C1 segment of cervical spinal cord (tissue), 14 donors: ENCODE measurements at regions not wholly inside any gene's neighbourhood (a gene's known extent, or its start where the extent isn't known, plus 50 kb on each side); places are given as distances from the start of the nearest gene placed in this dataset.
"Not testable (repeated sequence)": the region's sequence is repeated elsewhere in the genome, so short reads cannot be mapped to it uniquely, and the experiment has no call there.

Source experiments
- DNase-seq, 14 donors: peaks; one replicate each; lab custom pipeline; 2025; lab: John Stamatoyannopoulos, UW

DNA sequence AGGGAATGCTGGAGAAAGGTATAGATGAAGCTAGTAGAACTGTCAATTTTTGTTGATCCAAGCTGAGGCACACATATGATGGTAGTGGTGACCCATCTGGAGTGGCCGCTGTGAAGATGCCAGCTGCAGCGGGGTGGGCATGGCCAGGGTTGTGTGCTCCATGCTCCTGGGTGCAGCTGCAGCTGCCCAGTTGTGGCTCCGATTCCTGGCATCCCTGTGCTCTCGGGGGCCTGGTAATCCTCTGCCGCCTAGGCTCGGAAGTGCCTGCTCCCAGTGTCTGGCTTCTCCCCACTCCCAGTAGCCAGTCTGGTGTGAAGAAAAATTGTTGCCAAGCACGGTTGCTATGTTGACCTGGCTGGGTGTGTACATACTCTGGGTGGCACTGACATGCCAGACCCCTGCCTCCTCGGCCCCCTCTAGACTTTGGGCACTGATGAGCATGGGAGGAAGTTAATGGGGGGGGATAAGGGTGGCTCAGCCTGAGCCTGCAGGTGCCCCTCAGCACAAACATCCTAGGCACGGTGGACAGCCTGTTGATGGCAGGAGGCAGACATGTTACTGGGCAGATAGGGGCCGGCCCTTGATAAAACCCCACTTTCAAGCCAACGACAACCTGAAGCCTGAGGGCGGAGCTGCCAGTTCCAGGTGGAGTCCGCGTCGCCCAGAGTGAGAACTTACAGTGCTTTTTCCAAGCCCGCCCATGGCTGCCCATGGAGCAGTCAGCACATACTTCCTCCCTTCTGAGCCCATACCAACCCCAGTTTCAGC lies 1400.7 kb downstream of the PCDH9 start:
- no peak for DNase-seq

DNA sequence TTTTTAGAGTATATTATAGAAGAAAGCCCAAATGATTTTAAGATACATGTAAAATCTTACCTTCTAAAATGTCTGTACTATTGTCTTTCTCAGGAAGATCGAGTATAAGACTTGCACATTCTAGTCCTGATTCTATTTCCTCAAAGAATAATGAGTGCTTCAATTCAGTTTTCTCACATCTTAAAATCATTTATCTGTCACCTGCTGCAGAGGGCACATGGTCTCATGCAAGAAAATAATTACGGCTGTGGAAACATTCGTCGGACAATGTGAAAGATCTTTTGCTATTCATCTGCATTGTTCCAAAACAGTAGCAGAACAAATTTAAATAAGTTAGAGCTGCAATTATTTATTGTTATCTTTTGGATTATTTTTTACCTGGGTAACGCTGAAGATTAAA lies 1403.5 kb downstream of the PCDH9 start:
- no peak for DNase-seq

DNA sequence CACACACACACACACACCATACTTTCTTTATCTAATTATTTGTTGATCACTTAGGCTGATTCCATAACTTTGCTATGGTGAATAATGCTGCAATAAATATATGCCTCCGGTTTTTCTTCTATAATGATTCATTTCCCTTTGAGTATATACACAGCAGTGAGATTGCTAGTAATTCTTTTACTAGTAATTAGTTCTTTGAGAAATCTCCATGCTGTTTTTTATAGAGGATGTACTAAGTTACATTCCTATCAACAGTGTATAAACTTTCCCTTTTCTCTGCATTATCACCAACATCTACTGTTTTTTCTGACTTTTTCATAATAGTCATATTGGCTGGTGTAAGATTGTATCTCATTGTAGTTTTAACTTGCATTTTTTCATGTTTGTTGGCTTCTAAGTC lies 1405.1 kb downstream of the PCDH9 start:
- no peak for DNase-seq

DNA sequence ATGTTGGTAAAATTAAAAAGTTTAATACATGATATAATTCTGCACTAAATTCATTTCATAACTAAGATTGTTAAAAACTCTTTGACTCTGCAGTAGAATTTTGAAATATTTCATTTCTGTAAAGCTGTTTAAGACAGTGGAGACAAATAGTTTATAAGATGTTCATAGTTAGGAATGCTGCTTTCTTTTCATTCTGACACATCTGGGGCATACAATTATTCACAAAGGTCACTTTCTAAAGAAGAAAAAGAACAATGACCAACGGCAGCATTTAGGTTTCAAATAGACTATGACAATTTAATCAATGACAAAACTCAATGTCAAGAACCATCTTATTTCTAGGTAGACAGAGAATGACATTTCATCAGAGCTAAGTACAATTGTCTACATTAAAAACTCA lies 1422.1 kb downstream of the PCDH9 start:
- DNase-seq = no peak

DNA sequence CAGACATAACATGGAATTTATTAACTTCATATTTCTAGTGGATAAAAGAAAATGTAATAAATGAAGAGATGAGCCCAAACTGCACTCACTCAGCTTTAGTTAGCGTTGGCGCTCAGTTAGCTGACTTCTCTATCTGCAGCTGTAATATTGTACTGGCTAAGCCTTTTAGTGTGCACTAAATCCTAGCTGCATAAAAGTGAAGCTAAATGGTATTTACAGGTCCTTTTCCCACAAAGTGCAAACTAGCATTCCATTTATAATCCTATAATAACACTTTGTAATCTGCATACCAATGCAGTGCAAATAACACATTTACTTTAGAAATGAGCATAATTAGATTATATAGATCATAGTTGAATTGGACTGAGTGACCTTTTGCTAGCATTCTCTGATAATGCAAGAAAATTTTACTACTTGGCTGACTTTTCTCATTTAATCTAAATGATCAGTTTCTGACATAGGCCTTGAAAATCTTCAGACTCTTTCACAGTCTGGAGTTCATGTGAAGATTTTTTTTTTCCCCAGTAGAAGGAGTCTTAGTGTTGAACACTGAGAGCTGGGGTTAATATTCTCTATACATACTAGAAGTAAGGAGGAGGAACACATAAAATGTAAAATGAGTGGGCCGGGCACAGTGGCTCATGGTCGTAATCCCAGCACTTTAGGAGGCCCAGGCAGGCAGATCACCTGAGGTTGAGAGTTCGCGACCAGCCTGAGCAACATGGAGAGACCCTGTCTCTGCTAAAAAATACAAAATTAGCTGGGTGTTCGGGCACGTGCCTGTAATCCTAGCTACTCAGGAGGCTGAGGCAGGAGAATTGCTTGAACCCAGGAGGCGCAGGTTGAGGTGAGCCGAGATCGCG lies 1426.4 kb downstream of the PCDH9 start:
- DNase-seq = no peak

DNA sequence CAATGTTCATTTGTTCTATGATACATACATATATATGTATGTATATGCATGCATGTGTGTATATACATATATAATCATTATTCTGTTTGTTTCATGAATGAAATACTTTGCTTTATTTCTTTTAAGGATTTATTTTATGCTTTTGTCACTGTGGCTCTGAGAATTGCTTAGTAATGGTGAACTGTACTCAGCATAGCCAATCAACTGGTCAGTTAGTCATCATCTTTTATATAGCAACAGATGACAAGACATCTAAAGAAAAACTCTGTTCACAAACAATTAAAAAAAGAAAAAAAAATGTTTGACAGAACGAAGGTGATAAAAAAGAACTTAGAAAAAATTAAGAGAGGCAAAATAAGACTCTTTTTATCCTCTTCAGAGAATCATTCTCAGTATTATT lies 1440.3 kb downstream of the PCDH9 start:
- no peak for DNase-seq

DNA sequence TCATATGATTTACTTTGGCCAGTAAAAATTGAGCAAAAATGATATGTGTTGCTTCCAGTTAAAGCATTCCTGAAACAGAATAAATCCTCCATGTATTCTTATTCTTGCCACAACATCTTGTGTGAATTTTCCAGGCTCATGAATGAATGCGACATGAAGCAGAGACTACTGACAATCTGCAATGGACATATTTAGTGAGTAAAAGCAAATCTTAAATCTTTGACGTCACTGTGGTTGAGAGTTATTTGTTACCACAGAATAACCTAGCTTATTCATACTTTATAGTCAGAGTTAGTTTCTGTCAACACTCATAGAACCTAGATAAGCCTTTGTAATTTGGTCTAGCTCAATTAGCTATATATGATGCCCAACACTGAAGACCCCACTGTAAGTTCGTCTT lies 1443.1 kb downstream of the PCDH9 start:
- no peak for DNase-seq

DNA sequence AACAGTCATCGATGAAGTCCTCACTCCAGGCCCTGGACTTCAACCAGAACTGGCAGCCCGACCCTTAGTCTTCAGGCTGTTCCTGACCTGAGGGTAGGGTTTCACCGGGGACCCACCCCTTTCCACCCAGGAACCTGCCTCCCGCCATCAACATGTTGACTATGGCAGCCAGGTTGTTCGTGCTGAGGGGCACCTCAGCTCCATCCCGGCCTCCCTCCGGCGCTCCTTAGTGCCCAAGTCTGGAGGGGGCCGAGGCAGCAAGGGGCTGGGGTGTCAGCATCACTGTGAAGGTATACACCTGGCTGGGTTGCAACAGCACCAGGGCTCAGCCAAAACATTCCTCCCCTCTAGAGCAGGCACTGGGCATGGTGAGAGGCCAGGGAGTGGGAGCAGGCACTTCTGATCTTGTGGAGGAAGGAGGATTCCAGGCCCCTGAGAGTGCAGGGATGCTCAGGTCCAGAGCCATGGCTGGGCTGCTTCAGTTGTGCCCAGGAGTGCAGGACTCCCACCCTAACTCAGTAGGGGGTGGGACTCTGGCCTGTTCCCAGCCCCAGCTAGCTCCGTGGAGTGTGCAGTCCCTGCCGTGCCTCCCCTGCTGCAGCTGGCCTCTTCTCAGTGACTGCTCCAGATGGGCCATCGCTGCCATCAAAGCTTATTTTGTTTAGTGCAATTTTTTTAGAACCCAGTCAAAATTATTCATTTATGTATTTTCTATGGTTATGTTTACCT lies 1445.9 kb downstream of the PCDH9 start:
- no peak for DNase-seq

DNA sequence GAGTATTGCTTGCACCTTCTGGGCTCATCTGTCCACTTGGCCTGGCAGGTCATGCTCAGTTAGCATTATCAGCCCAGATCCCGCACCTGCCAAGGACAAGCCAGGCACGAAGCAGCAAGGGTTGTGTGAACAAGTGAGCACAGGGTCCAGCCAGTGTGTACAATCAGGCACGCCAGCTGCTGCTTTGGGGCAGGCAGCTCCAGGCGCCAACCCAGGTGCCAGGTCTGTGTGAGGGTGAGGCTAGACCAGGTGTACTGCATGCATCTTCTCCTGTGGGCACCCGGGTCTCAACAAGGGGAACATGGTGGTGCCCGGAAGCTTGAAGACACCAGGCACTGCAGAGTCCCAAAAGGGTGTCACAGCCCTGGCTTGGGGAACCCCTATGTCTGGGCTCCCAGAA lies 1446.8 kb downstream of the PCDH9 start:
- DNase-seq = no peak

DNA sequence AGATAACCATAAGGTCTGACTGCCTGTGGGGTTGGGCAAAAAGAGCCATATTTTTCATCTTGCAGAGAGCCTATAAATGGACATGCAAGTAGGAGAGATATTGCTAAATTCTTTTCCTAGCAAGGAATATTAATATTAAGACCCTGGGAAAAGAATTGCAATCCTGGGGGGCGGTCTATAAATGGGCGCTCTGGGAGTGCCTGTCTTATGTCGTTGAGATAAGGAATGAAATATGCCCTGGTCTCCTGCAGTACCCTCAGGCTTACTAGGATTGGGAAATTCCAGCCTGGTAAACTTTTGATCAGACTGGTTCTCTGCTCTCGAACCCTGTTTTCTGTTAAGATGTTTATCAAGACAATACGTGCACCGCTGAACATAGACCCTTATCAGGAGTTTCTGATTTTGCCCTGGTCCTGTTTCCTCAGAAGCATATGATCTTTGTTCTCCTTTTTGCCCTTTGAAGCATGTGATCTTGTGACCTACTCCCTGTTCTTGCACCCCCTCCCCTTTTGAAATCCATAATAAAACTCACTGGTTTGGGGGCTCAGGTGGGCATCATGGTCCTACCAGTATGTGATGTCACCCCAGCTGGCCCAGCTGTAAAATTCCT lies 1458.3 kb downstream of the PCDH9 start:
- not testable (repeated sequence) for DNase-seq

DNA sequence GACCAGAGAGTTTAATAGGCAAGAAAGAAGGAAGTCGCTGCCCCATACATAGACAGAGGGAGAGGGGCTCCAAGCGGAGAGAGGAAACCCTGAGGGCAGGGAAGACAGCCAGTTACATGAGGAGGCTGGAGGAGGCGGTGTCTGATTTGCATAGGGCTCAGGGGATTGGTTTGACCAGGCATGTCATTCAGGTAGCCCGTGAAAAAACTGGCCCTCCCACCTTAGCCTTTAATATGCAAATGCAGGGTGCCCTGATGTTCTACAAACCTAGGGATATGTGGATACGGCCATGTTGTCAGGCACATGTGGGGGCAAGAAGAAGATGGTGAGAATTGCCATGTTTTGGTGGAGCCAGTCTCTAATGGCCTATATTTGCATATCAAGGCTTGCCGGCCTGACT lies 1461.6 kb downstream of the PCDH9 start:
- DNase-seq = no peak

DNA sequence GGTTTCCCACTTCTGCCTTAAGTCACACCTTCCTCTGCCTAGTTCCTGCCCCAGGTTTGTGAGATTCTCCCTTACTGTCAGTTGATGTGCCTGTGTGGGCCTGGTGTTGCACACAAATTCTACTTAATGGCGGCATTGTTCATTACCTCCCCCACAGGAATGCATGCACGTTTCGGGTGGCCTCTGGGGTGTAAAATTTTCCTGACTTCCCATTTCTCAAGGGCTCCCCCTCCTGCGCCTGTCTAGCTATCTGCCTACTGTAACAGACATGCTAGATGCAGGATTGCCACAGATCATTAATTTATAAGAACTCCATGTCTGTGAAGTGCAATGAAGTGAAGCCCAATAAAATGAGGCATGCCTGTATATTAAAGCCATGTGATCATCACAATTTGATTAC lies 1466.3 kb downstream of the PCDH9 start:
- DNase-seq = no peak

DNA sequence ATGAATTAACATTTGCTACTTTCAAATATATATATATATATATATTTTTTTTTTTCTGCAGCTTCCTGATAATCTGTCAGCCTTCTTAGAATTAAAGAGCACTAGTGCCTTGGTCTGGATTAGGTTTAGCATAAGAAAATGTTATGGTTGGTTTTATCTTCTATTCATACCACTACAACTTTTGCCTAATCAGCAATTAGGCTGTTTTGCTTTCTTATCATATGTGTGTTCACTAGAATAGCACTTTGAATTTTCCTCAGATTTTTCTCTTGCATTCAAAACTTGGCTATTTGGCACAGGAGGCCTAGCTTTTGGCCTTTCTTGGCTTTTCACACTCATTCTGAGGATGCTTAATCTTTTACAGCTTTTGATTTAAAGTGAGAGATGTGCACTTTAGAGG lies 1468.1 kb downstream of the PCDH9 start:
- no peak for DNase-seq

DNA sequence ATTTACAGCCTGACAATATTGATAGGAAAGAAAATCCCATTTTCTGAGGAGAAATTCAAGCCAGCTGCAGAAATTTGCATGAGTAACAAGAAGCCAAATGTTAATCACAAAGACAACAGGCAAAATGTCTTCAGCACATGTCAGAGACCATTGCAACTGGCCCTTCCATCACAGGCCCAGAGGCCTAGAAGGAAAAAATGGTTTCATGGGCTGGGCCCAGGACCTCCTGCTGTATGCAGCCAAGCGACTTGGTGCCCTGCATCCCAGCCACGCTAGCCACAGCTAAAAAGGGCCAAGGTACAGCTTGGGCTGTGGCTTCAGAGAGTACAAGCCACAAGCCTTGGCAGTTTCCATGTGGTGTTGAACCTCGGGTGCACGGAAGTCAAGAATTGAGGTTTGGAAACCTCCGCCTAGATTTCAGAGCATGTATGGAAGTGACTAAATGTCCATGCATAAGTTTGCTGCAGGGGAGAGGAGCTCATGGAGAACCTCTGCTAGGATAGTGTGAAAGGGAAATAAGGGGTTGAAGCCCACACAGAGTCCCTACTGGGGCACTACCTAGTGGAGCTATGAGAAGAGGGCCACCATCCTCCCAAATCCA lies 1474.0 kb downstream of the PCDH9 start:
- DNase-seq = no peak

DNA sequence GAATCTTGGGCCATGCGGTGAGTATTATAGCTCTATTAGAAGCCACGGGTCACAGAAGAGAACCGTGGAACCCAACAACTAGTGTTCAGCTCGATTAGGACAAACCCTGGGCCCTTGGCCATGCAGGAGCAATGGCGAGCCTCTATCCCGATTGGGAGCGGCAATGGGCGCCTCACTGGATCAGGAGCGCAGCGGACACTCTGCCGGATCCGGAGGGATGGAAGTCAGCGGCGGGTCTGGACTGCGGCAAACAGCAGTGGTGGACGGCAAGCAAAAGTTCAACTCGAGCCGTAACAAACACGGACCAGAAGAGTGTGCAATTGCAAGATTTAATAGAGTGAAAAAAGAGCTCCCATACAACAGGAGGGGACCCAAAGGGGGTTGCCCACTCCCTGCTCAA lies 1481.9 kb downstream of the PCDH9 start:
- DNase-seq = no peak

DNA sequence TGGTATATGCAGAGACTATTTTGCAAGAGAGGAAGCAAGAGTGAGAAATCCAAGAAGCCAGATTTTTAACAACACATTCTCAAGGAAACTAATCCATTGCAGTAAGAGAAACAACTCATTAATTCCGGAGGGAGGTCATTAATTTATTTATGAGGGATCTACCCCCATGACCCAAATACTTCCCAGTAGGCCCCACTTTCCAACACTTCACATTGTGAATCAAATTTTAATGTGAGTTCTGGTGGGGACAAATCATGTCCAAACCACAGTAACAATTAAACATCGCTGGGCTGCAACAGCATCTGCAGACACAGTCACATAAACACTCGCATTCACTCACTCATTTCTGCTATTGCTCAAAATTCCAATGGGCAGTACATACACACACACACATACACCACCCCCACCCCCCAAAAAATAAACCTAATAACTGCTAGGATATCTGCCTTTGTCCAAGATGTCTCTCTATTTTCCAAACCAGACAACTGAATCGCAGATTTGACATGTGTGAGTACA lies 1483.7 kb downstream of the PCDH9 start:
- DNase-seq = no peak

DNA sequence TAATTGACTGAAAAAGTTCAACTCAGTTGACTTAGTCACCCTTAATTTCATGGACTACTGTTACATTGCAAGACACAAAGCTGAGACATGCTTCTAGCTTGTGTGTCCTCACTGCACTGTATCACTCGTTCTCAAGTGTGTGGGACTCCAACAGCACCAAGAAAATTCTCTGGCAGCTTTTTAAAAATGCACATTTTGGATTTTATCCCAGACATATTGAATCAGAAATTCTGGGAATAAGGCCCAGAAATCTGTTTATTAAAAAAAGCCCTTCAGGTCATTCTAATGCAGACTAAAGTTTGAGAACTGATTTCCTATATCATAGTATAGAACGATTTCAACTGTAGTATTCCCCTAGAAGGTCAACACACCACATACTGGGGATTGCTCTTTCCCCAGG lies 1485.3 kb downstream of the PCDH9 start:
- DNase-seq = no peak

DNA sequence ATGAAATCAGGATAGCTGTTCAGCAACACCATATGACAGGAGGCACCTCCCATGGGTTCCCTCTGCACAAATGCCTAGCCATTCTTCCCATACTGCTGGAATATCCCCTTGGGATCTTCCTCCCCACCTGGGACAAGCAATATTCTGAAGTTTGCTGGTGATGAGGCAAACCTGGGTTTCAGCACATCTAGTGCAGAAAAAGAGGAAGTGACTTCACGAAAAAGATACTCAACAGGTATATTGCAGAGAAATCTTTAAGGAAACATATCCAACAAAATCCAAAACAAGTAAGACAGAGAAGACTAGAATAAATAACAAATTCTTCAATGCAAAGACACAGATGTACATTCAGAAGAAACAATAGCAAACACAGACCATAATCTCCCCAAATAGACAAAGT lies 1497.0 kb downstream of the PCDH9 start:
- no peak for DNase-seq

DNA sequence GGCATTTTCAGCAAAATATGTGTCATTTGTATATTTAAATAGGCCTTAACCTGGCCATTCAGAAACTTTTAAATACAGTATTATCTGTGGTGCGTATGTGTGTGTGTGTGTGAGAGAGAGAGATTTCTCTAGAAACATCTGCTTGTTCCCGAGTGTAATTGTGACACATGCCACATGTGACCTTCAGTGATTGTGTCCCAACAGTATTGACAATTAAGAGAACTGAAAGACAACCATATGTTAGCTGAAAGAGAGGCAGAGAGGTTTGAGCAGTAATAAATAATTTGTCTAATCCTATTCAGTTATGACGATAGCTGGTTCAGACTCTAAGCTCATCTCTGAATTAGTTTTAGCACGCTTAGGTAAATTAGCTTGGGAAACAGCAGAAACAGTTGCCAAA lies 1503.1 kb downstream of the PCDH9 start:
- DNase-seq = no peak

DNA sequence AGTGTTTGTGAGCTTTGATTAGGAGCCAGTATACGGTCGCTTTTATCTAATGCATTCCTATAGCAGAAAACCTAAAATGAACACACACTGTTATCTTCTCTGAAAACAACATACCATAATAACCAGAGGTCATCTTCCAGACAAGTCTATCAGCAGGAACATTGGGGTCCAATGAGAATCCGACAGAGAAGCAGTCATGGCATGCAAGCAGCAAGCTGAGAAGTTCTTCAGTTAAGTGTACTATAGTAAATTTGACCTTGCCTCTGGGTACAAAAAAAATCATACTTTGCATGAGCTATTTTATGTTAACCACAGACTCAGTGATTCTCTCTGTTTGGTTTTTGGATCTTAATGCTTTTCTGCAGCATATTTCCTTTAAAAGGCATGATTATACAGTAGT lies 1505.1 kb downstream of the PCDH9 start:
- no peak for DNase-seq

DNA sequence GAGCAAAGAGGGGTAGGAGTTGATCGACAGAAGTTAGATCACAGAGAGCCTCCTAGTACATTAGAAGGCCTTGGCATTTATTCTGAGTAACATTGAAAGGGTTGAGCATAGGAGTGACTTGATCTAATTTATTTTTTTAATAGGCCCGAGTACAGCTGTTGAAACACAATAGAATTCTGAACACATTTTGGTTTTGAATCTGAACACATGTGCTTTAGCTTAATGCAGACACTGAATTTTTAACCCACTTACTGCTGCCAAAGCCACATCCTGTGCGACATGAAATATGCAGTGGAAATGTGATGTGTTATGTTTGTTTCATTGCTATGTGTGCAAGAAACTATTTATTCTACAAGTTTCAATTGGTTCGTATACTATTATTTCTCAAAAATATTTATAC lies 1505.9 kb downstream of the PCDH9 start:
- no peak for DNase-seq
